Kidney (tissue), 13 donors: ENCODE measurements at regions not wholly inside any gene's neighbourhood (a gene's known extent, or its start where the extent isn't known, plus 50 kb on each side); places are given as distances from the start of the nearest gene placed in this dataset.

Experiments used
- DNase-seq, 5 donors: peaks; one replicate each; pipeline ENCODE4 v3.0.0-alpha.2; 2013 to 2020
- FAIRE-seq: peaks from 2 replicates; lab custom pipeline; 2012; peaks lifted over from hg19 to GRCh38; lab: Jason Lieb, UNC
- H3K27ac ChIP-seq, 2 donors: one replicate each; pipeline ENCODE4 v1.7.0; 2013; ENCODE audit warnings: low read depth in 2 of 2, low read length in 2 of 2, inconsistent platforms in 1 of 2
- H3K27me3 ChIP-seq: one replicate; pipeline ENCODE4 v1.7.1; 2013; ENCODE audit warnings: low read length, inconsistent platforms; ENCODE audit not compliant: control insufficient read depth, insufficient read depth
- H3K36me3 ChIP-seq, 3 donors: one replicate each; pipeline versions ENCODE4 v1.7.0 to v1.7.1; 2013; ENCODE audit warnings: low read length in 3 of 3, control low read depth in 1 of 3, inconsistent platforms in 1 of 3; ENCODE audit not compliant: insufficient read depth in 3 of 3, control insufficient read depth in 2 of 3
- H3K4me1 ChIP-seq, 3 donors: one replicate each; pipeline versions ENCODE4 v1.7.0 to v1.7.1; 2013; ENCODE audit warnings: low read length in 3 of 3, inconsistent platforms in 1 of 3, low read depth in 1 of 3; ENCODE audit not compliant: control insufficient read depth in 2 of 3, insufficient read depth in 2 of 3
- H3K4me3 ChIP-seq, 3 donors: one replicate each; pipeline versions ENCODE4 v1.7.0 to v1.8.1; 2013; ENCODE audit warnings: low read length in 3 of 3, control low read depth in 1 of 3, inconsistent platforms in 1 of 3
- H3K9ac ChIP-seq, 3 donors: one replicate each; pipeline versions ENCODE4 v1.7.0 to v1.7.1; 2013; ENCODE audit warnings: low read length in 3 of 3, control low read depth in 1 of 3, inconsistent platforms in 1 of 3
- H3K9me3 ChIP-seq, 3 donors: one replicate each; pipeline versions ENCODE4 v1.7.0 to v1.7.1; 2013; ENCODE audit warnings: low read length in 3 of 3, control low read depth in 1 of 3, inconsistent platforms in 1 of 3; ENCODE audit not compliant: control insufficient read depth in 2 of 3, insufficient read depth in 1 of 3
- intact Hi-C: fragments of 100-400 bp; cut with DNase I; formaldehyde crosslinking; loops from one replicate; pipeline ENCODE4 v1.11.1; 2022
- TF ChIP-seq, protein P1 (sequence below): IDR thresholded peaks from 3 replicates; pipeline ENCODE4 v1.5.1; 2012; ENCODE audit warnings: mild to moderate bottlenecking, moderate library complexity, borderline replicate concordance; ENCODE audit not compliant: insufficient read depth; ENCODE audit errors: extremely low read depth
- donor health status: control.
- donor health status: control.
- donor health status: control.
- donor health status: control.
- donor health status: control.
- donor health status: DM: yes; HTN: yes; CAD: no.
- donor health status: Normal renal cell carcinoma (clear cell type).

DNA sequence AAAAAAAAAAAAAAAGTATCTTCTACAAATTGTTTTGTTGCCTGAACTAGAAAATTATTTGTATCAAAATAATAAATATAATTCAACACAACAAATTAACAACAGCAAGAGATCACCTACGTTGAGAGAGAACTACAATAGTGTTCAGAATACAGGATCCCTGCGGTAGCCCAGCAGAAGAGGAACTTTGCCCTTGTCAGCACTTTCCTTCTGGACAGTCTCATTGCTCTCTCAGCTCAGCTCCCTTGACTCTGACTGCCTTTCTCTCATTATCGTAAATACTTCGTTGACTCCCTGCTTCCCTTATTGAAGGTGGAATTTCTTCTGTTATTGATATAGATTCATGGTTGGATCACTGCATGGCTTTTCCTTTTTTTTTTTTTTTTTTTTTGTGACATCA is 469.5 kb upstream of the VSTM2A start:
- no peak for FAIRE-seq
- intact Hi-C loops: no loop called here
- peak in 1 of 5 donors; percentile 3 for DNase-seq
- TF ChIP-seq, protein P1, sequence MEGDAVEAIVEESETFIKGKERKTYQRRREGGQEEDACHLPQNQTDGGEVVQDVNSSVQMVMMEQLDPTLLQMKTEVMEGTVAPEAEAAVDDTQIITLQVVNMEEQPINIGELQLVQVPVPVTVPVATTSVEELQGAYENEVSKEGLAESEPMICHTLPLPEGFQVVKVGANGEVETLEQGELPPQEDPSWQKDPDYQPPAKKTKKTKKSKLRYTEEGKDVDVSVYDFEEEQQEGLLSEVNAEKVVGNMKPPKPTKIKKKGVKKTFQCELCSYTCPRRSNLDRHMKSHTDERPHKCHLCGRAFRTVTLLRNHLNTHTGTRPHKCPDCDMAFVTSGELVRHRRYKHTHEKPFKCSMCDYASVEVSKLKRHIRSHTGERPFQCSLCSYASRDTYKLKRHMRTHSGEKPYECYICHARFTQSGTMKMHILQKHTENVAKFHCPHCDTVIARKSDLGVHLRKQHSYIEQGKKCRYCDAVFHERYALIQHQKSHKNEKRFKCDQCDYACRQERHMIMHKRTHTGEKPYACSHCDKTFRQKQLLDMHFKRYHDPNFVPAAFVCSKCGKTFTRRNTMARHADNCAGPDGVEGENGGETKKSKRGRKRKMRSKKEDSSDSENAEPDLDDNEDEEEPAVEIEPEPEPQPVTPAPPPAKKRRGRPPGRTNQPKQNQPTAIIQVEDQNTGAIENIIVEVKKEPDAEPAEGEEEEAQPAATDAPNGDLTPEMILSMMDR: no peak
- Histone ChIP-seq H3K4me3 (no peak overlapping the region), H3K27ac (no peak overlapping the region), H3K27me3 (no peaks in the 10 kb centered on the region), H3K9ac (no peak overlapping the region), H3K36me3 (no peaks in the 10 kb centered on the region), H3K9me3 (no peaks in the 10 kb centered on the region), H3K4me1 (no peaks in the 10 kb centered on the region)

DNA sequence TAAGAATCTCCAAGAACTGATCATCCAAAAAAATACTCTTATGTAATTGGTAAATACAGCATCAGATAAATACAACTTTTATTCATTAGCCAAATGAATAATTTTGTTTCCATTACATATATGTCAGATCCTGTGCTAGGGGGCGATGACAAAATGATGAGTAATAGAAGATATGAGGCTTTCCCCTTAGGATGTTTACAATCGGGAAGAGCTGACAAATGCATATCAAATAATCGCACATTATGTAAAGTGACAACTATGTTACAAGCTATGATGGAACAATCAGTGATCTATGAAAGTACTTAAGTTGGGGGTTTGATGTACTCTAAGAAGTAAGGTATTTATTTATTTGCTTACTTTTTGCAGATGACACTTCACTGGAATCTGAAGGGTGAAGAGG is 465.6 kb upstream of the VSTM2A start:
- FAIRE-seq (no peak), DNase-seq (no peak)
- Histone ChIP-seq H3K36me3 (no peaks in the 10 kb centered on the region), H3K9ac (no peak overlapping the region), H3K27ac (no peak overlapping the region), H3K4me3 (no peak overlapping the region), H3K9me3 (no peaks in the 10 kb centered on the region), H3K27me3 (no peaks in the 10 kb centered on the region), H3K4me1 (no peaks in the 10 kb centered on the region)
- TF ChIP-seq, protein P1: no peak
- intact Hi-C loops: no loop called here

DNA sequence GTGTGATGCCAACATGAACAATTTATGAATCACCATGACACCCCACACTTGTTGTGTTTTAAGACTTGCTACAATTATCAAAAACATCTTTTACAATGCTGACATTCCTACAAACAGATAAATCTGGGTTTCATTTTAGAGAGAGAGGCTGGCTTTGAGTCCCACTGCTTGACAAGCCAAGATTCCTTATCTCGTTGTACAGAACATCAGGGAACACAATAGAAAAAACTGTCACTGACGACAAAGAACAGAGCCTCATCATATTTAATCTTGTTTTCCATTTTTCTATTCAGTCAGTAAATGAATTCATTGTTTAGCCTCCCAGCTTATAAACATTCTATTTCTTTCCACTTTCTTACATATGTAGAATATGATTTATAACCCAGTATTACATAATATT is 461.6 kb upstream of the VSTM2A start:
- TF ChIP-seq, protein P1: no peak
- Histone ChIP-seq H3K27me3 (no peaks in the 10 kb centered on the region), H3K4me3 (no peak overlapping the region), H3K27ac (no peak overlapping the region), H3K9ac (no peak overlapping the region), H3K9me3 (no peaks in the 10 kb centered on the region), H3K4me1 (no peaks in the 10 kb centered on the region), H3K36me3 (no peaks in the 10 kb centered on the region)
- DNase-seq (peak in 1 of 5 donors; percentile 0), FAIRE-seq (no peak)
- intact Hi-C loops: no loop called here

DNA sequence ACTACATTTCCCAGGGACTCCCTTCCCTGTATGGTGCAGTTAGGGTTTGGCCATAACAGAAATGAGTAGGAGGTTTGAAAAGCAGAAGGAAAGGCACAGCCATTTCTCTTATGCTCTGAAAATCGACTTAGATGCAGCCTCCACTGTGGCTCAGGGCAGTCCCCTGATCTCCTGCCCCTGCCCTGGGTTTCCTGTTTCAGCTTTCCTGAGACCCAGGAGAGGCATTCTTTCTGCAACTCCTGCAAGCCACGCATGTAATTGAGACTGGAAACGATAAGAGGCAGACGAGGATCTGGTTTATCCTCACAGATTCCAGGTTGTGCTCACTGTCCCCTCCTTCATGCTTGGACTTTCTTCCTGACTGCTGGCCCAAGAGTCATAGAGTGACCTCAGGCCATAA is 461.2 kb upstream of the VSTM2A start:
- H3K4me3 ChIP-seq: no peak overlapping the region
- TF ChIP-seq, protein P1: no peak
- FAIRE-seq (no peak), DNase-seq (peak in 3 of 5 donors; percentile 17 to 47 (median 28))
- H3K27me3 ChIP-seq: no peaks in the 10 kb centered on the region
- H3K9ac ChIP-seq: no peak overlapping the region
- intact Hi-C loops: no loop called here
- no peak overlapping the region for H3K27ac ChIP-seq
- H3K4me1 ChIP-seq: no peaks in the 10 kb centered on the region
- no peaks in the 10 kb centered on the region for H3K9me3 ChIP-seq
- no peaks in the 10 kb centered on the region for H3K36me3 ChIP-seq
